Dermis blood vessel endothelial cell (primary cell): ENCODE measurements at regions not wholly inside any gene's neighbourhood (a gene's known extent, or its start where the extent isn't known, plus 50 kb on each side); places are given as distances from the start of the nearest gene placed in this dataset.

Experiments
- DNase-seq: peaks from one replicate; pipeline ENCODE4 v3.0.0; 2010

GRCh38 chr6:169937389-169938261 is 186.2 kb downstream of the ERMARD start:
- peak; percentile 29 for DNase-seq

GRCh38 chr6:169936355-169936975 is 185.0 kb downstream of the ERMARD start:
- no peak for DNase-seq

DNA sequence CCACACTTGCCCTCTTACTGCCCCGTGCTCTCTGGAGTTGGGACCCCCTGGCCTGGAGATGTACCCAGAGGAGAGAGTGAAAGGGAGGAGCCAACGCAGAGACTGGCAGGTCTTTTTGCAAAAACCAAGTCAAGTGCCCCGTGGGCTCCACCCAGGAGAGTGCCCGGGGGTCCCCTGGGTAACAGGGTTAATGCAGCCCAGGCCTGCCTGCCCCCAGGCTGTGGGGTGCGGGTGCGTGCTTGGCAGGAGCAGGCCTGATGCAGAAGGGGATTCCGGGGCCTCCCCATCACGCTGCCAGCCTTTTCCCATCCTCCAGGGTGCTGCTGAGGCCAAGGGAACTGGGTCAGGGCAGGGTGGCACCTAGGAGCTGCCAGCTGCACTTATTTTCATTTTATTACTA is 184.4 kb downstream of the ERMARD start:
- no peak for DNase-seq

GRCh38 chr6:169935348-169935718 is 183.9 kb downstream of the ERMARD start:
- DNase-seq: peak; percentile 77

DNA sequence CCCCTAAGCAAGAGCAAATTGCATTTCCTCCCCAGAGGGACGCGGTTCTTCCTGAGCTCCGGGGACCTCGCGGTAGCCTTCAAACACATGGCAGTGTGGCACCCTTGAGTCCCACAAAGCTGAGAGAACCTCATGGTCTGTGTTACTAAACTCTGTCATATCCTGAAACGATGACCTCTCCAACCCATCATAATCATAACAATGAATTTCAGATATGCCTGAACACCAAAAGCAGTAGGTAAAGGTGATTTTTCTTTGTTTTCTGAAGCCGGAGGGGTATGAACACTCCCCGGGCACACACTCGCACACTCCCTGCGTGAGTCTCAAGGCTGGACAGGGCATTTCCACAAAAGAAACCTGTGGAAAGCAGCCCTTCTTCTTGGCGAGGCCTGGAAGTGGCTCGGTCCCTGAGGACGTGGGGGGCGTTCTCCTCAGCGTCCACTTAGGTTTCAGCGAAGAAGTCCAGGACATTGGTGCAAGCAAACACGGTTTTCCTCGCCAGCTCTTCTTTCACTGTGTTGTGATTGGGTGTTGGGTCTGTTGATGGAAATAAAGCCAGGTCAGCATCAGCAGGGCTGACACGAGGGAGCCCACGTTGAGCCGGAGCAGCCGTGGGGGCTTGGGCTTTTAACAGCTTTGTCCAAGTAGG is 183.4 kb downstream of the ERMARD start:
- peak; percentile 62 for DNase-seq

DNA sequence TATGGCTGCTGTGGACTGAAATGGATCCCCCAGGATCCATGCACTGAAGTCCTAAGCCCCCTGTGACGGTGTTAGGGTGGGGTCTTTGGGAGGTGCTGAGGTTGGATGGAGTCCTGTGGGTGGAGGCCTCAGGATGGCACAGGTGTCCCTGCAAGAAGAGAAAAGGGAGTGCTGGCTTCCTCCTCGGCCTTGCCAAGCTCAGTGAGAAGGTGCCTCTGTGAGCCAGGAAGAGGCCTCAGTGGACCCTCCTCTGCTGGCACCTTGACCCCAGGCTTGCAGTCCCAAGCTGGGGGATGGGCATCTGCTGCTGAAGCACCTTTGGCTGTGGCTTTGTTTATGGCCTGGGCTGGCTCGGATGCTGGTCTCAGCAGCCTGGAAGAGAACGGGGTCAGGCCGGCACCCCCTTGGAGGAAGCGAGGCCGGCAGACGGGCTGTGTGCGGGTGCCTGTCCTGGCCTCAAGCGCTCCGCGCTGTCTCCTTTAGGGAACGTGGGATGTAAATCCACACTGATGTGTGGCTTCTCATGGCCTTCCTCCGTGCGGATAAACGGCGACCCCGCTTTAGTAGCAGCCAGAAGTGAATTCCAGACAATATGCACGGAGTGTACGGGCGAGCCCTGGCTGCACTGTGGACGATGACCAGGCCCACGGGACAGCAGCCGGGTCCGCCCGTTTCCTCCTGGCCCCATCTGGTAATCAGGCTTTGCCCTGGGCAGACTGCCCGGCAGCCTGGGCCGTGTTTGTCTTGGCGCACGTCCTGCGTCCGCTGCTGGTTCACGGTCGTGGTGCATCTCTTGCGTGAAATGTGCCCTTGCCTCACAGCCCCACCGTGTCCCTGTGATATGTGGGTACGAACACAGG is 182.6 kb downstream of the ERMARD start:
- DNase-seq: peak; percentile 96

DNA sequence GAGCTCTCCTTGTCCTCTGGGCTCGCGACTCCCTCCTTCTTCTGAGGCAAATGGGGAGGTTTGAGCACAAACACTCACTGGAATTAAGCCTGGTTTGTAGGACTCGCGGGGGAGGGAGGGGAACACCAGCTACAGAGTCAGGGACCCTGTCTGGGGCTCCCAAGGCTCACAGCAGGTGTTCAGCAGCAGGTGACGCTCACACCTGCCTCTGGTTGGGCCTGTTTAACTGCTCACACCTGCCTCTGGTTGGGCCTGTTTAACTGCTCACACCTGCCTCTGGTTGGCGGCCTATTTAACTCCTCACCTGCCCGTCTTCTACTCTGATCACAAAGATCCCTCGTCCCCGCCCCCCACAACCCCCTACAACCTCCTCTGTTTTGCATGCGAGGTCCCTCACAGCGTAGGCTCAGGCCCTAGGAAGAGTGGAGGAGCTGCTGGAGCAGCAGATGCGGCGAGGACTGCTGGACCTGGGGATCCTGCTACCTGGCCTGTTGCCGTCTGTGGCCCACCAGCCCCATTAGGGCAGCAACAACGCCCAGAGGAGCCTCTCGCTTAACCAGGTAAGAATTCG is 181.9 kb downstream of the ERMARD start:
- no peak for DNase-seq

GRCh38 chr6:169932491-169932890 is 181.1 kb downstream of the ERMARD start:
- no peak for DNase-seq

DNA sequence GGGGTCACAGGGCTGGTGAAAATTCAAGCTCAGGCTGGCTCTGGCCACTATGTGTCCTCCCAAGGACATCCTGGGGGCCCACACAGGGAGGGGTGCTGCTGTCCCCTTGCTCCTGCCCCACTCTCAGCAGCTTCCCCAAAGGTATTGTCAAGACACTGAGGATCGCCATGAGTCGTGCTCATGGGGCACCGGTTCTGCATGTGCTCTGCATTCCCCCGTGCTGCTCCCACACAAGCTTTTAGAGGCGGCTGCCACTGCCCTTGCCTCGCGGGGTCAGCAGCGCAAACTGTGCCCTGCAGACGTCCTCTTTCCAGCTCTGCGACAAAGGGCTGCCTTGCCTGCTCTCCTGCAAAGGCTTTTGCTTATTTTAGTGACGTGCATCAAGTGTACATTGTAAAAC is 179.8 kb downstream of the ERMARD start:
- no peak for DNase-seq

DNA sequence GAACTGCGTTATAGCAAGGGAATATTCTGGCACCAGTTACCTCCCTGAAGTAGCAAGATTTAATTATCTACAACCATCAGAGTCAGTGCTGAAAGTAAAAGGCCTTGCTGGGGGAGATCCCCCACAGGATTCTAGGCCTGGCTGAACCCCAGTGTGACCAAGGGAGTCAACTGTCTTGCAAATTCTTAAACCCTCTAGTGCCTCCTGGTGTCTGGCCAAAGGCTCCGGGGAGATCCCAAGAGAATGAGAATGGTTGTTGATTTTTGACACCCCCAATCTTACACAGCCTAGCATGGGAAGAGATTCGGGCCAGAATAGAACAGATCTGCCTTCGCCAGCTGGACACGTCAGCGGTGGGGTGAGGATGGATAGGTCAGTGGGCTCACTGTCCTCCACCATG is 179.4 kb downstream of the ERMARD start:
- peak; percentile 39 for DNase-seq

DNA sequence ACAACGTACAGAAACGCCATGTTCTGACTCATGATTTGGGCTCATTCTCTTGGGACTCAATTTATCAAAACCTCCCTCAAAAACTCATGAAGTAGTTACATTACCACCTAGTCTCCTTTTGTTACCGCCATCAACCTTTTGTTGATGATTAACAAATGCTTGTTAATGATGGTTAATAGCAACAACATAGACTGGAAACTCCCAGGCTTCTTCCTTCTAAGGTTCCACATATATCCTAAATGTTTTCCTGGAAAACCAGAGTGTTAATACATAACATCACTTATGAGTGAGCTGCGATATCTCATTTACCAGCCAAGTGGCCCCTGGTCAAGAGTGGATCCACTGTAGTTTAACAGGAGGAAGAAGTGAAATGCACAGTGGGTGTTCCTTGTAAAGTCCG is 176.3 kb downstream of the ERMARD start:
- DNase-seq: no peak

DNA sequence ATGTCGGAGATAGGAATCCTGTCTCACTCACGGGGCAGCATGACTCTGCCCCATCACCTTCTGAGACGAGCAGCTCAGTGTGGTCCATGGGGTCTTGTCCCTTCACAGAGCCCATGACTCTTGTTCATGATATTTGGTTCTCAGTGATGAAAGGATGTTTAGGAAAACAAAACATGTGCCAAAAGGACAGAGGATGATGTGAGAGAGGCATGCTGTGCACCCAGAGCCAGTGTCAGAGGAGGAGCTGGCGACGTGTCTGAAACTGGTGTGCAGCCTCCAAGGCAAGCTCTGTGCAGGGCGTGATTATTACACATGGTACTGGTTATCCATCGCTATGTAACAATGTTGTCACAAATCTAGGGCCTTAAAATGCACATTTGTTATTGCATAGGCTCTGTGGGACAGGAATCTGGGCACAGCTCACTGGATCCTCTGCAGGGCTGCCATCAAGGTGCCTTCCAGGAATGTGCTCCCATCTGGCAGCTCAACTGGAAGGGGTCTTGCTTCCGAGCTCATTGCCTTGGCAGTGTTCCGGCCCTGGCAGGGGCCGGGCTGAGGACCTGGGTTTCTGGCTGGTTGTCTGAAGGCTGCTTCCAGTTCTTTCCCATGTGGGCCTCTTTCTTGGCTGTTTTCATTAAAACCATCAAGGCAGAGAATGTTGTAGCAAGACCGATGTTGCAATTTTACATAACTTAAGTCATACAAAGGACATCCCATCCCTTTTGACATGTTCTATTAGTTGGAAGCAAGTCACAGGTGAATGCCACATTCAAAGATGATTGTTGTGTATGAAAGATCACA is 175.4 kb downstream of the ERMARD start:
- DNase-seq: no peak

- no peak for DNase-seq
Measured at GRCh38 chr6:169923468-169924464, 172.3 kb downstream of the ERMARD start.

- DNase-seq: peak; percentile 13
Measured at GRCh38 chr6:169921853-169922824, 170.7 kb downstream of the ERMARD start.

- DNase-seq: no peak
Measured at GRCh38 chr6:169921217-169921616, 169.8 kb downstream of the ERMARD start.

- DNase-seq: no peak
Measured at GRCh38 chr6:169920359-169921020, 169.1 kb downstream of the ERMARD start.

GRCh38 chr6:169918954-169919549 is 167.6 kb downstream of the ERMARD start:
- no peak for DNase-seq
